Left colon (tissue), 2 donors: ENCODE measurements at regions not wholly inside any gene's neighbourhood (a gene's known extent, or its start where the extent isn't known, plus 50 kb on each side); places are given as distances from the start of the nearest gene placed in this dataset.

Source experiments
- ATAC-seq: fragments of 200-7000 bp; cut with Tn5 transposase; one replicate; pipeline ENCODE4 v1.9.1; 2020; ENCODE audit warnings: mild to moderate bottlenecking, moderate library complexity
- DNase-seq, 2 donors: peaks; one replicate each; pipeline ENCODE4 v3.0.0-alpha.2; 2020
- intact Hi-C, 2 donors: fragments of 100-400 bp; cut with DNase I in 1 of 2; cut with micrococcal nuclease in 1 of 2; formaldehyde crosslinking; loops; one replicate each; pipeline versions ENCODE4 v1.11.2 to v1.14.0; 2022; cut with DNase I, micrococcal nuclease
- donor health status: DM: no; HTN: no; CAD: no.
- donor health status: DM: yes; HTN: yes; CAD: no.

DNA sequence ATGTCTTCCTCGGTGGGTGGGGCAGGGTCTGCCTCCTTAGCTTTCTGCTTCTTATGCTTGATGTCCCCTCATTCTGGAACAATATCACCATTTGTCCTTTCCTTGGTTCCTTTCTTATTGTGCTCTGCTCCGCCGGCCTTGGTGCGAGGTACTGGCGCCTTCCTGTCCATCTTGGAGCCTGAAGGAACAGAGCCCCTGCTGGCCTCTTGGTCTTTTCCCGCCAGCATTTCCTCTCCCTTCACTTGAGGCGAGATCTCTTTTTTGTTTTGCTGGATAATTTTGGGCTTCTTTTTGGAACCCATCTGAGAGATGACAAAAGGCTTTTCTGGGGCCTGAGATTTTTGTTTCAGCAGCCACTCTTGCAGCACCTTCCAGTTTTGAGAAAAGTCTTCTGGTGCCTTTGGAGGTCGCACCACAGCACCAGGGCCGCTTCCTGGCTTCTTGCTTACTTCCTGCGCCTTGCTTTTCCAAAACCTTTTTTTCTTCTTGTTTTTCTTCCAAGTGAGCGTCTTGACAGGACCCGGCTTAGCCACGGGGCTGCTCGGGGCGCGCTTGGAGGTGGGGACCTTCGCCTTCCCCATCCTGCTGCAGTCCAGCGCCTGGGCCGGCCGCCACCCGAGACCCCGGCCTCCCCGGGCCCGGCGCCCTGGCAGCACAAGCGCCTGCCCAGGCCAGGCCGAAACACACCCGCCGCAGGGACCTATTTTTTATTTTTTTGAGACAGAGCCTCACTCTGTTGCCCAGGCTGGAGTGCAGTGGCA lies 127.1 kb downstream of the KLF13 start:
- intact Hi-C loops: no loop called here
- ATAC-seq (no peak), DNase-seq (peak in 1 of 2 donors; percentile 1)

DNA sequence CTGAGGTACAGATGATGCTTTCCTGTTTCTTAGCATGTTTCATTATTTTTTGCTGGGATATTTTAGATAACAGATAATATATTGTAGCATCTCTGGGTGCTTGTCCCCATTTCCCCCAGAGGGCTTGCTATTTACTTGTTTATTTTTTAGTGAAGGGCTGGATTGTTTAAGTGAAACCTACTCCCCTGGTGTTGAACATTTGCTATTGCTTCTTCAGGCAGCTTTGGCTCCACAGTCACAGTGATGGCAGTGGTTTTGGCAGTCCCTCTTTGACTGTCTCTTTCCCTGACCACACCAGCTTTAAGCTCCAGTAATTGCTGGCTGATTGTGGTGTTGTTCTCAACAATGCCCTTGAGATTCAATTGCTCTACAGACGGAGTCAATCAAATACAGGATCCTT lies 128.9 kb downstream of the KLF13 start:
- no peak for DNase-seq
- ATAC-seq: no peak
- intact Hi-C loops: no loop called here

DNA sequence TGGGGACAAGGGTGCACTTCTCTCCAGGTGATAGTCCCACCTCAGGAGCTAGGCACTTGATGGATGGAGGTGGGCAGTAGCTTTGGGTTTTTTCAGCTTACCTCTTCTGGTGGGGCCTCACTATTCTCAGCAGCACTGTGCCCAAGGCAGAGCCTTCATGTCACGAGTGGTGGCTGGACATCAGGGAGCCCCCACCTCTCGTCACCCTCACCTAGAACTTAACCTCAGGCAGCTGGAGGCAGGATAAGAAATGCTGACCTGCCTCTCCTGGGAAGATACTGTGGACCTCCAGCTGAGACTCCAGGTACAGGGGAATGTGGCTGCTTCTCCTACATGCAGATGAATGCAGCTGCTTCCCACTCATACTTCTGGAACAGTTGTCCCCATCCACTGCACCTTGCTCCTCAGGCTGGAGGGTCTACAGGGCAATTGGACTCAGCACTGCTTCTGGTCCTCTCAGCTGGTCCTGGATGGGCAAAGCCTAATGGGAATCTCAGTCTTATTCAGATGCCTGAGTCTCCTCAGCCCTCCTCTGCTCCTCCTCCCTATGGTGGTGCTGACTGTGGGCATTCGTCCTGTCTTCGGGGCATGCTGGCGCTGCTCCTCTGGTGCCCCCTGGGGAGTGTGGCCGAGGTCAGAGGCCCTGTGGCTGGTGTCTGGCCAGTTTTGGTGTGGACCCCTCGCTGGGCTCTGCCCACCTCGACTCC lies 129.9 kb downstream of the KLF13 start:
- ATAC-seq: no peak
- intact Hi-C loops: no loop called here
- DNase-seq: peak in 1 of 2 donors; percentile 4

DNA sequence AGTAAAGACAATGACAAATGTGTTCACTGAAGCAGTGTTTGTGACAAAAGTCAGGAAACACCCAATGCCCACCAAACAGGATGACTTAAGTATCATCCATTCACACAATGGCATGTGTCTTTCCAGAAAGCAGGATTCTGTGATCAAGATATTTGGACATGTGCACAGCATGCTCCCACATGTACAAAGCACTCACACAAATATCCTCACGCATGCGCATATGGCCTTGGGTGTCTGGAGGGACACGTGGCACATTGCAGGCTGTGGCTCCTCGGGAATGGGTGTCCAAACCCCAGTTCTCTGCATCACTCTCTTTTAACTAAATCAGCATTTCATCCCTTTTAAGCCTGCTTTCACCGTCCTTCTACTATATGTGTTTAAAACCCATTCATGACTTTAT lies 130.5 kb downstream of the KLF13 start:
- DNase-seq (peak in 1 of 2 donors; percentile 3), ATAC-seq (no peak)
- intact Hi-C loops: no loop called here

DNA sequence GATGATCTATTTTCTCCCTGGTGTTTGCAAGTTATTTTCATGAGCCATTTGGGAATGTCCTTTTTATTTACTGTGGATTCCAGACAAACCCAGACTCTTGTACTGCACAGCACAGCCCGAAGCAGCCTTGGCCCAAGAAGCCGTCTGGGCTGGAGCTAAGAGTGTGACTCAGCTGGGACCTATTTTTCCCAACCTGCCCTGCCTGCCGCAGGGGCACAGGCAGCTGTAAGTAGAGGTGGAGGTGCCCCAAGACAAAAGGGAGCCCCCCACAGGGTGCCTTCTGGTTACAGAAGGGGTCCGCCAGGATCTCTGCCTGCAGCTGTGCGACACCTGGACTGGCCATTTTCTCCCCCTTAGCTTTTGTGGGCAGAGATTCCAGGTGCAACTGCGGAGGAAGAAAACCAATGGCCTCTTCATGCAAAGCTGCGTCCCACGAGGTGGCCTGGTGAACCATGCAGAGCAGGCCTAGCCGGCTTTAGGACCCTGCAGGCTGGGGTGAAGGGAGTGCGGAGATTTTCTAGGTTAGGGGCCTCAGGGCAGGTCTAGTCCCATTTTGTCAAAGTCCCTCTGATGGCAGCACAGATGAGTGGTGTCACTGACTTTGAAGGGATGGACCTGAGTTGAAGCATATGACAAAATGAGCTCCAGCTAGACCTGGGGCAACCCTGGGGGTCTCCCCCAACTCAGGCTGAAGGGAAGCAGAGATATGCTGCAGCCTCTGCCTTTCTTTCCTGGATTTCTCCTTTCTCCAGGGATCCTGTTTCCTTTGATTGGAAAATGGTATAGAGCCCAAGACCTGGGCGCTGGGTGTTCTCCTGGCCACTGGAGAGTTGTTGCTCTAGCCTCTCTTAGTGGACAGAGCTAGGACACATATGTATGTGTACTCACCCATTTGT lies 131.2 kb downstream of the KLF13 start:
- peak in 1 of 2 donors; percentile 5 for DNase-seq
- no peak for ATAC-seq
- intact Hi-C loops: no loop called here

DNA sequence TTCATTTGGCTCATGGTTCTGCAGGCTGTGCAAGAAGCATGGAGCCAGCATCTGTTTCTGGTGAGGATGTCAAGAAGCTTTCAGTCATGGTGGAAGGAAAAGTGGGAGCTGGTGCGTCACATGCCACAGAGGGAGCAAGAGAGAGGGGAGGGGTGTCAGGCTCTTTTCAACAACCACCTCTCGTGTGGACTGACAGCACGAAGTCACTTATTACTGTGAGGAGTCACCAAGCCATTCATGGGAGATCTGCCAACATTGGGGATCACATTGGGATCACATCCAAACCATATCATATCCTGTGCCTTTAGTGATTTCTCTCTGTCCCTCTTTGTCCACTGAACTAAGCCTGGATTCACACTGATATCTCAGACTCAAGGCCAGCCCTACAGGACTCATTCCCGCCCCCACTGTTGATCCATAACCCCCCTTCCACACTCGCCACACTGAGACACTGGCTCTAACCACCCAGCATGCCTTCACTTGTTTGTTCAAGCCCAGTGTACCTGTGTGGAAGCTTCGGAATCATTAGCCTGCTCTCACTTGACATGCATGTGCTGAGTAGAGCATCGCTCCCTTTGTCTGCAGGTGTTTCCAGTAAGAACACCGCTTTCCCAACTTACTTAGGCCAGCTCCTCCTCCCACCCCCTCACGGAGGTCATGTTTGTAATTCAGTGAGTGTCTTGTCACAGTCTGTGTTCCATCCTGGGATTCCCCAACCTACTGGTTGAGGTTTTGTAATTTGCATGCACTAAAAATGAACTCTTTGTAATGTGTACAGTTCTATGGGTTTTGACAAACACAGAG lies 132.2 kb downstream of the KLF13 start:
- no peak for ATAC-seq
- DNase-seq: peak in 1 of 2 donors; percentile 18
- intact Hi-C loops: no loop called here

DNA sequence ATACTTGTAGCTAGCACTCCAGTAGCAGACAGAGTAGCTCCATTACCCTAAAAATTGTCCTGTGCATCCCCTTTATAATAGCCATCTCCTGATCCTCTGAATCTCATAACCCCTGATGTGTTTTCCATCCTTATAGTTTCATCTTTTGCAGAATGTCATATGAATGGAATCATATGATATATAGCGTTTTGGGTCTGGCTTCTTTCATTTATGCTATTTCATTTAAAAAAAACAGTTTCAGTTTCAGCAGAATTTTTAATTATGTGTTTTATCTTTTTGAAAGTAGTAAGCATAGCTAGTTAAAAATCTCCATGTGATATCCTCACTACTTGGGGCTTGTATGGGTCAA lies 132.7 kb downstream of the KLF13 start:
- no peak for ATAC-seq
- DNase-seq: no peak
- intact Hi-C loops: no loop called here

DNA sequence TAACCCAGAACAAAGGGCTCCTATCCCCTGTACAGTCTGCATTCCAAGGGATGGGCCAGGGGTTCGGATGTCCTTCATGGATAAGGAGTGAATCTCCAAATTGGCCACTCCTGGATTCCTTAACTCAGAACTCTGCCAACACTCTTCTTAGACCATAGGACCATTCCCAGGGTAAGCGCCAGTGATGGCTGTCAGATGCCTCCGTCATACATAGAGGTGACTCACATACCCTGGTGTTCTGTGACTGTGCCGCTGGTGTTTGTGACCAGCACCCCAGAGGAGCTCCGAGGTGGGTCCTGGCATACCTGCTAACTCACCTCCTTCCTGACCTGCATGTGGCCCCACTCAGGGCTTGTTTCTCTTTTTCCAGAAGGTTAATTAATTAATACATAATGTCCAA lies 134.7 kb downstream of the KLF13 start:
- ATAC-seq: no peak
- DNase-seq: peak in 1 of 2 donors; percentile 4
- intact Hi-C loops: no loop called here

DNA sequence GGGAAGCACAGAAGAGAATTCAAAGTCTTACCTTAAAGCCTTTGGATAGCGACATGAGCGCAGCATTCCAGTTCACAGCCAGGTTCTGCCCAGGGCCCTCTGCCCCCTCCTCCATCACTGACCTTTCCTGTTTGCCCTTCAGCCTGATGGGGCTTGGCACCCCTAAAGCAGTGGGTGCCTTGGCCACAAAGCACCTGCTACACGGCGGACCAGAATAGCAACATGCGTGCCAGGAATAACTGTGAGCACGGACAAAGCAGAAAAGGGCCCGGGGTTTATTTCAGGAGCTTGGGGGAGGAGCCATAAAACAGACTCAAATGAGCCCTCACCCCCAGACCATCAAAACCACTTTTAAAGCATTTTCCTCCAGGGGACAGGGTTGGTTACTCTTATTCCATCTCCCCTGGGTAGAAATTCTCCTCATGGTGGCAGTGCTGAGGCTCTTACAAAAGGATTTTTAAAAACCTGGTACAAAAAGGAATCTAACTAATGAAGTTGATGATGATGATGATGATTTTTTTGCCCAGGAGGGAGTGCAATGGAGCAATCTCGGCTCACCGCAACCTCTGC lies 135.4 kb downstream of the KLF13 start:
- DNase-seq: peak in 1 of 2 donors; percentile 7
- intact Hi-C loops: no loop called here
- ATAC-seq: no peak

DNA sequence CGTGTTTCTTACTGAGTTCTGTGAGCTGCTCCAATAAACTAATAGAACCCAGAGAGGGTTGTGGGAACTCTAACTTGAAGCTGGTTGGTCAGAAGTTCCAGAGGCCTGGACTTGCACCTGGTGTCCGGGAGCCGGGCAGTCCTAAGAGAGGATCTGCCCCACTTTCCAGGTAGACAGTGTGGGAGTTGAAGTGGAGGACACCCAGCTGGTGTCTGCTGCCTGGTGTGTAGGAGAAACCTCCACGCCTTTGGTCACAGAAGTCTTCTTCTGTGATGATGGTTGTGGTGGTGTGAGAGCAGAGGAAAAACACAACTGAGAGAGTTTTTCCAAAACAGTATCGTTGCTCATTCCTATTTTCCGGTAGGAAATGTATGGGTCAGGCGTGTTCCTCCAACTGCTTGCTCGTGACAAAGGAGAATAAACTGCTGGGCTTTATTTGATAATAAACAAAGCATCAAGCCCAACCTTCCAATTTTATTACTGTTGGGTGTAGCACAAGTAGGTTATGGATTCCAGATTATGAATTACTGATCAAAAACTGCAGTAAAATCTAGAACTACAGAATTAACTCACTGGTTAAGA lies 137.0 kb downstream of the KLF13 start:
- intact Hi-C loops: no loop called here
- peak; percentile 61 for ATAC-seq
- DNase-seq: peak in 1 of 2 donors; percentile 29

DNA sequence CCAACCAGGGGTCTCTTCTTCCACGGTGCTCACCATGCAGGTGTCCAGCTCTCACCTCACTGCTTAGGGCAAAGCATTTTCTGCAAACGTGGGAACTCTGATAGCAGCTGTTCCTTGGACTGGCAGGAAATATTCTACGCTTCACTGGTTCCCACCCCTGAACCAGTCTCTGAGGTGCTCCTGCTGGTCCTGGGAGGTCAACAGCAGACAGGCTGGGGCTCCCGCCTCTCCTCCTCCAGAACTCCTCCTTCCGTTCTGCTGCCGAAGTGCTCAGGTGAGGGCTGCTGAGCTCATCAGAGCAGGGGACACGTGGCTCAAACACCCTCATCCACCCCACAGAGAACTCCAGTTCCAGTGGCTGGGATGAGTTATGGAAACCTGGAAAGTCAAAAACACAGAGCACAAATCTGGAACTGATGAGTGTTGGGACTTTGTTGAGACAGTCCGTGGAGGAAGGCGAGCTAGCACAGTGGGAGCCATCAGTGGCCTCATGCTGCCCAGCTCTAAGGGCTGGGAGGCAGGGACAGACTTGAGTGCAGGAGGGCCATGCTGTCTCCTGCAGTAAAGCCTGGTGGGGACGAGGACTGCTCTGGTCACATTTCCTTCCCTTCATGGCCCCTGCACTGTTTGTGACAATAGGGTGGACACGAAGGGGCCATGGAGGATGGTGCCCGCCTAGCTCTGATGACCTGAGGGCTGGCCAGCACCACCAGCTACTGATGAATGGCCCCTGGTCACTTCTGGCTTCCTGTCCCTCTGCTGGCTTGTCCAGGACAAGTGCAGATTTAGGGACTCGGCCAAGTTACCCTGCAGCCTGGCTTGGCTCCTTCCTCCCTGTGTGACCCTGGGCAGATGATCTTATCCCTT lies 137.8 kb downstream of the KLF13 start:
- intact Hi-C loops: no loop called here
- ATAC-seq (peak; percentile 3), DNase-seq (peak in 1 of 2 donors; percentile 19)

DNA sequence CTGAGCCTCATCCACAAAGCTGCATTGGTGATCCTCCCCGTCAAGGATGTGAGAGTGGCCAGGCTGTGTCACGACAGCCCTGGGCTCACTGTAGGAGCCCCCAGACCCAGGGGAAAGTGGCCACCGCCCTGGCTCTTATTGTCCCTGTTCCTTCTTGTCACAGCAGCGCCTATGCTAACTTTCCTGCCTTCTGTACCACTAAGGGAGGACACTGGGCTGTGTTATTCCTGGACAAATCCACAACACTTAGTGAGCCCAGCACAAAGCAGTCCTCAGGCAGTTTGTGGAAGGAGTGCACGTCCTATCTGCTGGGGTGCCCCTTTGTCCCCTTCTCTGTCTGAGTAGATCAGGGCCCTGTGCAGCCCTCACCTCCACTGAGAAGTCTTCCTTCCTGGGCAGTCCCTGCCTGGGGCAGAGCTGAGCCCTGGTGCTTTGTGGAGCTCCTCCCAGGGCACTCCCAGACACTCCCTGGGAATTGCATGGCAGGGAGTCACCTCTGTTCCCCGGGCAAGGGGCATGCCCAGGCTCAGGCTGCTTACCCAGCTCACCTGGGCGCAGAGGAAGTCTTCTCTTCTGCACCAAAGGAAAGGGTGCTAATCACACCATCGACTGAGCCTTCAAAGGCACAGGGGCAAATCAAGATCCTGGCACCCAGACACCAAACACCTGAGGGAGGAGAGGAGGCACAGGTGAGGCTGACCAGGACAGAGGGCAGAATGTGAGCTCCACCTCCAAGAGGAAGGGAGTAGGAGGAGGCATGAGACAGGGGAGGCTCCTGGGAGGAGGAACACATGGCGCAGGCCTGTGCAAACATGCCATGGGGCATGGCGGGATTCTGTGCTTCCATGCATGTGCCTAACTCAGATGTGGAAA lies 138.7 kb downstream of the KLF13 start:
- intact Hi-C loops: no loop called here
- peak; percentile 79 to 84 for DNase-seq
- peak; percentile 92 for ATAC-seq

DNA sequence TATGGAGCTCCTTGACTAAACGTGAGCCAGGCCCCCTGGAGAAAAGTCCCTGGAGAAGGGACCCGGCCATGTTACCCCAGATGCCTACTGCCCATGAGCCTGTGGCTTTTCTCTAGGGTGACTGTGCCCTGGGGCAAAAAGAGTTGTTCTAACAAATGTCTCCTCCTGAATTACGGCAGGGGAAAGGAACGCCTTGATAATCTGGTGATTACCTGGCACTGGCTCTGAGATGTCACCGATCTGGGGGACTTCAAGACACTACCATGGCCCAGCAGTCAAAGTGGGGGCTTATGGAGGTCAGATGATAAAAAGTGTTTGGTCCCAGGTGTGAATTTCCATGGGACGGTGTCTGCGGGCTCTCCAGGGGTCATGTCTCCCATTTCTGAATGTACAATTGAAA lies 140.7 kb downstream of the KLF13 start:
- DNase-seq: no peak
- no peak for ATAC-seq
- intact Hi-C loops: no loop called here

DNA sequence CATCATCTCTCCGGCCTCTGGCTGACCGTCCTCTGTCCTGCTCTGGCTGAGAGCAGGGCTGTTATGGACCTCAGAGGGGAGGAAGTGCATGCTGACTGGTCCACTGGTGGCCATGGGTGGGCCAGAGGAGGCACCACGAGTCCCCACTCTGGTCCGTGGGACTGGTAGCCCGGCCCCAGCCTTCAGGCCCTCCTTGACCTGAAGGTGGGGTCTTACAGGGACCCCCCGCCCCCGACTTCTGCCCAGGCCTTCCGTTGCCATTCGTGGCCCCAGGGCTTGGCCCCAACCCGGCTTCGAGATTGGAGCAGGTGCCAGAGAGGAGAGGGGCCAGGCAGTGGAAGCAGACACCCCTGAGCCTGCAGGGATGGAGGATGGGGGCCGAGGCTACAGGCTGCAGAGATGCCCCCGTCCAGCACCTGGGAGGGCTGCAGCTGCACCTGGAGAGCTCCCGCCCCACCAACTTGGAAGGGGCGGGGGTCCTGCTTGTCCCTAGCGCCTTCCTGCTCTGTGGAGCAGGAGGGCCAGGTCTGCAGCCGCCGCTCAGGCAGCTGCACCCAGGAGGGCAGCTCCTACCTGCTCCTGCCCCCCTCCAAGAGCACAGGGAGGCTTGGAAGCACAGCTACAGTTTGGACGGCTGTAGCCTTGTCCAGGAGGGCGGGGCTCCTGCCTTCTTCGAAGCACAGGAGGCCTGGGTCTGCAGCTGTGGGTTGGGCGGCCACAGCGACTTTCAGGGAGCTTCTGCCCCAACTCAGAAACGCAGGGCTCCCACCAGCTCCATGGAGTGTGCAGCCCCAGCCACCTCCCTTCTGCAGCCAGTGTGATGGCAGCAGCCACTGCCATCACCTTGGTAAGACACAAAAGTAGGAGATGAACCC lies 142.5 kb downstream of the KLF13 start:
- DNase-seq (peak in 1 of 2 donors; percentile 6), ATAC-seq (no peak)
- intact Hi-C loops: no loop called here

DNA sequence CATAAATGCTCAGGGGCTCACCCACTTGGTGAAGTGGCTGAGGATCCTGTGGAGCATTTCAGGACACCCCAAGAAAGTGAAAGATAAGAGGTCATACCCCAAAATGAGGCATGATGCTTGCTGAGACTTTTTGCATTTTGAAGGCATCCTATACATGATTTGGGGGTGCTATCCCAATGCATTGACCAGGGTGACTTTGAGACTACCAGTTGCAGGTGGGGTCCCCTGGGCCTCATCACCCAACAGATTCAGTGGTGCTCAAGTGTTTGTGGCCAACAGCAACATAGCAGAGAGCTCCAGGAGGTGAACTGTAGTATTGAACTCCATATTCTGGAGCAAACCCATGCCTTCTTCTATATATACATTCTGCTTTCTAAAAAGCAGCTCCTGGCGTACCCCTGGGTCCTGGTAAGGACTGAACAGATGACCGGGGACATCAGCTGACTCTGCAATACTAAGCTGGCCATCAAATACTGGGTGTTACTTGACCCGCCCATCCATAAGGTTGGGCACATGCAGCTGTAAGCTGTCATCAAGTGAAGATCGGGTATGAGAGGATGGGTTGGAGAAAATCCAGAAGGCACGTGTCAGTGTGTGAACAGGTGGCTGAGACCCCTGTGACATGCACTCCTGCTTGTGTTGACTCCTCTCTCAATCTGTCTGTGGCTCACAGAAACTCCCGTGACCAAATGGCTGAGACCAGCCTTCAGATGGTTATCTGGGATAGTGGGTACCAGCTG lies 143.3 kb downstream of the KLF13 start:
- DNase-seq (no peak), ATAC-seq (no peak)
- intact Hi-C loops: no loop called here
